ENCODE measurements at regions not wholly inside any gene's neighbourhood (a gene's known extent, or its start where the extent isn't known, plus 50 kb on each side); places are given as distances from the start of the nearest gene placed in this dataset.

GRCh38 chr1:219444474-219444873 is 168.4 kb downstream of the ZC3H11B start (continued):
- no peak for TF ChIP-seq ZNF219 (CRISPR knock-in tag; IDR thresholded peaks at IDR 0.05; ENCODE audit: borderline replicate concordance)

GRCh38 chr1:219443763-219444162 is 169.1 kb downstream of the ZC3H11B start:
- TF ChIP-seq JAZF1 (CRISPR knock-in tag; IDR thresholded peaks at IDR 0.05) (no peak), E2F4 (CRISPR knock-in tag; IDR thresholded peaks at IDR 0.05; ENCODE audit: borderline replicate concordance, low read depth) (no peak), ZNF138 (CRISPR knock-in tag; conservative IDR thresholded peaks at IDR 0.05) (no peak), PRRX2 (CRISPR knock-in tag; IDR thresholded peaks at IDR 0.05) (no peak), ELF4 (CRISPR knock-in tag; IDR thresholded peaks at IDR 0.05; ENCODE audit: low read depth) (no peak), CREM (CRISPR knock-in tag; IDR thresholded peaks at IDR 0.05) (no peak), CTCF (IDR thresholded peaks at IDR 0.05) (no peak), STAT6 (CRISPR knock-in tag; conservative IDR thresholded peaks at IDR 0.05; ENCODE audit: low read depth) (no peak), RORB (CRISPR knock-in tag; IDR thresholded peaks at IDR 0.05) (no peak), EMX1 (CRISPR knock-in tag; IDR thresholded peaks at IDR 0.05) (no peak), FOXK1 (CRISPR knock-in tag; IDR thresholded peaks at IDR 0.05) (no peak), E2F5 (CRISPR knock-in tag; IDR thresholded peaks at IDR 0.05) (no peak), TEAD4 (CRISPR knock-in tag; IDR thresholded peaks at IDR 0.05) (no peak), USF1 (CRISPR knock-in tag; IDR thresholded peaks at IDR 0.05) (no peak), PRDM15 (CRISPR knock-in tag; IDR thresholded peaks at IDR 0.05) (no peak), MXD4 (CRISPR knock-in tag; IDR thresholded peaks at IDR 0.05; ENCODE audit: borderline replicate concordance) (no peak)
- Mint-ChIP-seq H3K36me3 (no peaks in the 10 kb centered on the region), H3K27ac (no peak overlapping the region), H3K9me3 (no peaks in the 10 kb centered on the region), H3K4me1 (peaks cover 10% of the 10 kb centered on the region), H3K4me3 (no peak overlapping the region), H3K27me3 (ENCODE audit: low read depth) (no peaks in the 10 kb centered on the region)
- CTCF ChIA-PET = no interaction called here
- POLR2A ChIA-PET = interaction anchor here (0.7 kb wide), 1 partner anchor 1502 kb away, joined by 3 read pairs; no protein-coding TSS in a partner anchor
- DNase-seq (ENCODE audit: low spot score) (no peak), ATAC-seq (no peak)
